MM.1S (cell line): ENCODE measurements at regions not wholly inside any gene's neighbourhood (a gene's known extent, or its start where the extent isn't known, plus 50 kb on each side); places are given as distances from the start of the nearest gene placed in this dataset.

Source experiments
- DNase-seq: peaks from one replicate; pipeline ENCODE4 v3.0.0-alpha.2; 2015
- H2AFZ ChIP-seq: fragments of 300-600 bp; sonication (generic); 2 replicates; pipeline ENCODE4 v1.6.0; 2016; ENCODE audit warnings: antibody characterized with exemption, low read length
- H3F3A ChIP-seq: fragments of 300-600 bp; sonication (generic); 2 replicates; pipeline ENCODE4 v1.6.1; 2016; ENCODE audit warnings: mild to moderate bottlenecking, antibody characterized with exemption, low read length, moderate library complexity, mixed read lengths; ENCODE audit not compliant: insufficient read depth
- H3K27ac ChIP-seq: fragments of 300-600 bp; sonication (generic); 2 replicates; pipeline ENCODE4 v1.5.1; 2016; ENCODE audit warnings: mild to moderate bottlenecking, low read length
- H3K27me3 ChIP-seq: fragments of 300-600 bp; sonication (generic); replicated peaks from 2 replicates; pipeline ENCODE4 v1.6.0; 2016; ENCODE audit warnings: low read length; ENCODE audit not compliant: insufficient read depth
- H3K36me3 ChIP-seq: fragments of 300-600 bp; sonication (generic); replicated peaks from 2 replicates; pipeline ENCODE4 v1.6.1; 2016; ENCODE audit warnings: mild to moderate bottlenecking, low read length, mixed read lengths; ENCODE audit not compliant: insufficient read depth
- H3K4me1 ChIP-seq: fragments of 300-600 bp; sonication (generic); 2 replicates; pipeline ENCODE4 v1.6.1; 2016; ENCODE audit warnings: low read length, mixed read lengths
- H3K4me2 ChIP-seq: fragments of 300-600 bp; sonication (generic); 2 replicates; pipeline ENCODE4 v1.6.0; 2016; ENCODE audit warnings: low read depth, low read length
- H3K4me3 ChIP-seq: fragments of 300-600 bp; sonication (generic); 2 replicates; pipeline ENCODE4 v1.5.1; 2016; ENCODE audit warnings: low read length, mixed read lengths
- H3K79me2 ChIP-seq: fragments of 300-600 bp; sonication (generic); 2 replicates; pipeline ENCODE4 v1.6.1; 2016; ENCODE audit warnings: mixed run types, low read length, mixed read lengths
- H3K9ac ChIP-seq: fragments of 300-600 bp; sonication (generic); 2 replicates; pipeline ENCODE4 v1.6.1; 2016; ENCODE audit warnings: low read length, mixed read lengths
- H3K9me2 ChIP-seq: fragments of 300-600 bp; sonication (generic); replicated peaks from 2 replicates; pipeline ENCODE4 v1.6.1; 2016; ENCODE audit warnings: mild to moderate bottlenecking, low read length, mixed read lengths; ENCODE audit not compliant: insufficient read depth
- H3K9me3 ChIP-seq: fragments of 300-600 bp; sonication (generic); replicated peaks from 2 replicates; pipeline ENCODE4 v1.6.1; 2016; ENCODE audit warnings: mild to moderate bottlenecking, low read length, mixed read lengths; ENCODE audit not compliant: insufficient read depth
- H4K20me1 ChIP-seq: fragments of 300-600 bp; sonication (generic); 2 replicates; pipeline ENCODE4 v1.6.1; 2016; ENCODE audit warnings: mild to moderate bottlenecking, low read length, moderate library complexity, mixed read lengths; ENCODE audit not compliant: insufficient read depth
- EZH2 ChIP-seq: fragments of 300-600 bp; sonication (generic); optimal IDR thresholded peaks from 2 replicates; pipeline ENCODE3; 2017; ENCODE audit warnings: low read depth, mild to moderate bottlenecking, antibody characterized with exemption, low read length, mixed read lengths
- EZH2phosphoT487 ChIP-seq: fragments of 300-600 bp; sonication (generic); IDR thresholded peaks from 2 replicates; pipeline ENCODE4 v1.6.1; 2018; ENCODE audit warnings: antibody characterized with exemption, low read length
- TF ChIP-seq, protein P1 (sequence below): fragments of 300-600 bp; sonication (generic); IDR thresholded peaks from 2 replicates; pipeline ENCODE4 v1.5.1; 2016; ENCODE audit warnings: antibody characterized with exemption, low read length, mixed read lengths

DNA sequence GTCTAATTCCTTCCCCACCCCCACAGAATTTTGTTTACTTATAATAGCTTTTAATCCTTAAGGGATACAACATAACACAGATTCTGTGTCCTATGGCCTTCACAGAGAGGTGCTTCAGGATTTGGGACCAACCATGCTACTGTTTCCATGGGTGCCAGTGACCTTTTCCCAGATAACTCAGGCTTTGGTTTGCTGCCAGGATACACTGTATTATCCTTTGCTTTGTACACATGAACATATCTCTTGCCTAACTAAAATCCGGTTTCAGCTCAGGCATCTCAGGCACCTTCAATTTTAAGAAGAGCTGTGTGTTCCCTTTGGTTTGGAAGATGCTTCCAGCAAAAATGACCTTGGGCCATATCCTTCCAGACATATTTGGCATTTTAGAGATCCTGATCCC is 428.4 kb upstream of the CDH5 start:
- no peak for DNase-seq
- H3K9ac ChIP-seq = no peak overlapping the region
- no peaks in the 10 kb centered on the region for H3K36me3 ChIP-seq
- H3K27ac ChIP-seq = no peak overlapping the region
- H3K9me2 ChIP-seq = no peaks in the 10 kb centered on the region
- TF ChIP-seq EZH2 (no peak), EZH2phosphoT487 (no peak)
- TF ChIP-seq, protein P1, sequence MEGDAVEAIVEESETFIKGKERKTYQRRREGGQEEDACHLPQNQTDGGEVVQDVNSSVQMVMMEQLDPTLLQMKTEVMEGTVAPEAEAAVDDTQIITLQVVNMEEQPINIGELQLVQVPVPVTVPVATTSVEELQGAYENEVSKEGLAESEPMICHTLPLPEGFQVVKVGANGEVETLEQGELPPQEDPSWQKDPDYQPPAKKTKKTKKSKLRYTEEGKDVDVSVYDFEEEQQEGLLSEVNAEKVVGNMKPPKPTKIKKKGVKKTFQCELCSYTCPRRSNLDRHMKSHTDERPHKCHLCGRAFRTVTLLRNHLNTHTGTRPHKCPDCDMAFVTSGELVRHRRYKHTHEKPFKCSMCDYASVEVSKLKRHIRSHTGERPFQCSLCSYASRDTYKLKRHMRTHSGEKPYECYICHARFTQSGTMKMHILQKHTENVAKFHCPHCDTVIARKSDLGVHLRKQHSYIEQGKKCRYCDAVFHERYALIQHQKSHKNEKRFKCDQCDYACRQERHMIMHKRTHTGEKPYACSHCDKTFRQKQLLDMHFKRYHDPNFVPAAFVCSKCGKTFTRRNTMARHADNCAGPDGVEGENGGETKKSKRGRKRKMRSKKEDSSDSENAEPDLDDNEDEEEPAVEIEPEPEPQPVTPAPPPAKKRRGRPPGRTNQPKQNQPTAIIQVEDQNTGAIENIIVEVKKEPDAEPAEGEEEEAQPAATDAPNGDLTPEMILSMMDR = no peak
- H2AFZ ChIP-seq = no peak overlapping the region
- H3K79me2 ChIP-seq = no peaks in the 10 kb centered on the region
- no peaks in the 10 kb centered on the region for H4K20me1 ChIP-seq
- H3K27me3 ChIP-seq = no peaks in the 10 kb centered on the region
- H3K9me3 ChIP-seq = no peaks in the 10 kb centered on the region
- no peaks in the 10 kb centered on the region for H3F3A ChIP-seq
- no peak overlapping the region for H3K4me2 ChIP-seq
- no peaks in the 10 kb centered on the region for H3K4me1 ChIP-seq
- H3K4me3 ChIP-seq = no peak overlapping the region

DNA sequence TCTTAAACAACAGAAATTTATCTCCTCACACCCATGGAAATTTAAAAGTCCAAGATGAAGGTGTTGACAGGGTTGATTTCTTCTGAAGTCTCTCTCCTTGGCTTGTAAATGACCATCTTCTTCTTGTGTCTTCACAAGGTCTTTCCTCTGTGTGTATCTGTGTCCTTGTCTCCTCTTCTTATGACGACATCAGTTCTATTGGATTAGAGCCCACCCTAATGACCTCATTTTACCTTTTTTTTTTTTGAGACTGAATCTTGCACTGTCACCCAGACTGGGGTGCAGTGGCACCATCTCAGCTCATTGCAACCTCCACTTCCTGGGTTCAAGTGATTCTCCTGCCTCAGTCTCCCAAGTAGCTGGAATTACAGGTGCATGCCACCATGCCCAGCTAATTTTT is 429.0 kb upstream of the CDH5 start:
- DNase-seq = no peak

DNA sequence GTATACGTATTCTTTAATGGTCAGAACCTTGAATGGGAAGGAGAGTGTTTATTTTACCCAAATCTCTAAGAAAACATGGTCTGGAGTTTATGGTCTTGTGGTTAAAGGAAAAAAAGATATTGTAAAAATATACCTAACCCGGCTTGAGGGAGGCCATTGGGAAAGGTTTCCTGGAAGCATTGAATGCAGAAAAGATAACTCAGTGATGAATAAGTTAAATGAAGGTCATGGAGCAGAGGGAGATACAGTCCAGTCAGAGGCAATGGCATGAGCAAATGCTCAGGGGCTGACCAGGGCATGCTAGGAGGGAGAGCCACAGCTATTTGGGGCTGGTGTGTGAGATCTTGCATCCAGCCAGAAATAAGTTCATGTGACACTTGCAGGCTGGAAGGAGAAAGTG is 430.4 kb upstream of the CDH5 start:
- Histone ChIP-seq H3K4me2 (no peak overlapping the region), H2AFZ (no peak overlapping the region), H3K9ac (no peak overlapping the region), H3F3A (no peaks in the 10 kb centered on the region), H3K27me3 (no peaks in the 10 kb centered on the region), H4K20me1 (no peaks in the 10 kb centered on the region), H3K36me3 (no peaks in the 10 kb centered on the region), H3K79me2 (no peaks in the 10 kb centered on the region), H3K4me3 (no peak overlapping the region), H3K27ac (no peak overlapping the region), H3K4me1 (no peaks in the 10 kb centered on the region), H3K9me3 (no peaks in the 10 kb centered on the region), H3K9me2 (no peaks in the 10 kb centered on the region)
- TF ChIP-seq EZH2phosphoT487 = no peak
- TF ChIP-seq, protein P1 = no peak
- TF ChIP-seq EZH2 = no peak
- no peak for DNase-seq

More for the DNA sequence above, 429.0 kb upstream of the CDH5 start:
- H3K36me3 ChIP-seq = no peaks in the 10 kb centered on the region
- no peaks in the 10 kb centered on the region for H3K9me2 ChIP-seq
- H3K79me2 ChIP-seq = no peaks in the 10 kb centered on the region
- H3K4me3 ChIP-seq = no peak overlapping the region
- no peak overlapping the region for H3K4me2 ChIP-seq
- H3K27me3 ChIP-seq = no peaks in the 10 kb centered on the region
- H3F3A ChIP-seq = no peaks in the 10 kb centered on the region
- H3K9me3 ChIP-seq = no peaks in the 10 kb centered on the region
- no peaks in the 10 kb centered on the region for H3K4me1 ChIP-seq
- no peak overlapping the region for H3K27ac ChIP-seq
- no peaks in the 10 kb centered on the region for H4K20me1 ChIP-seq
- H3K9ac ChIP-seq = no peak overlapping the region
- H2AFZ ChIP-seq = no peak overlapping the region
- TF ChIP-seq, protein P1 = no peak
- TF ChIP-seq EZH2 = no peak
- TF ChIP-seq EZH2phosphoT487 = no peak
